ENCODE measurements at regions not wholly inside any gene's neighbourhood (a gene's known extent, or its start where the extent isn't known, plus 50 kb on each side); places are given as distances from the start of the nearest gene placed in this dataset.

DNA sequence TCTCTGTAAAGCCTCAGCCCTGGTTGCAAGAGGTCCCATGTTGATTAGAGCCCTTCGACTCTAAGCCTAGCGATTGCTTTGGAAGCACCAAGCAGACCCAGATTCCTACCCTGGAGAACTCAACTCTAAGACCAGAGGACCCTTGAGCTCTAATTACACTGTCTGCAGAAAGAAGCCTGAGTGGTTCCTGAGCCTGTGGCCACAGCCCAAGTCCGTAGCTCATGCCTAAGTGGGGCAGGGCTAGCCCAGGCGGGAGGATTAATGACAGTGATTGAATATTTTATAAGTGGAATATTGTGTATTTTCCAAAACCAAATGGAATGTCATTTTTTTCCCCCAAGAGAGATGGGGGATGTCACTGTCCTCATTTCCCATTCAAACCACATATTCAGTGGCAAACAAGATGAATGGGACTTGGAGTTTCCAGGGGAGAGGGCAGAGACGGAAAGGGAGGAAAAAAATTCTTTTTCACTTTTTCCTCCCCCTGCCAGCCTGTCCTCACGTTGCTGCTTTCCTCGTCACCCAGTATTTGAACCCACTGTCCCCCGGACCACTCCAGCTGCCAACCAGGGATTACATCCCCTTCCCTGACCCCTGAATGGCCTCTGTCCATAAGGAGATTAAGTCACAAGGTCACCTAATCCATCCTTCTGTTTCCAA lies 79.6 kb upstream of the CTTNBP2NL start:
- no peak for DNase-seq (ENCODE audit: insufficient read length, low spot score)
- no peak for FAIRE-seq
- TF ChIP-seq TAF1 (IDR thresholded peaks at IDR 0.05; ENCODE audit: low read depth, low read length) (no peak), PAX5 (IDR thresholded peaks at IDR 0.05; ENCODE audit: insufficient read depth, low read length, severe bottlenecking) (no peak), POLR2A (IDR thresholded peaks at IDR 0.05; ENCODE audit: low read depth, low read length) (no peak), POLR2AphosphoS5 (IDR thresholded peaks at IDR 0.05; ENCODE audit: low read depth, low read length) (no peak), POU2F2 (IDR thresholded peaks at IDR 0.05; ENCODE audit: low read depth, low read length) (no peak)

GRCh38 chr1:112317140-112317539 lies 78.9 kb upstream of the CTTNBP2NL start:
- TF ChIP-seq TAF1 (IDR thresholded peaks at IDR 0.05; ENCODE audit: low read depth, low read length): no peak
- no peak for TF ChIP-seq POLR2AphosphoS5 (IDR thresholded peaks at IDR 0.05; ENCODE audit: low read depth, low read length)
- TF ChIP-seq PAX5 (IDR thresholded peaks at IDR 0.05; ENCODE audit: insufficient read depth, low read length, severe bottlenecking): no peak
- no peak for TF ChIP-seq POLR2A (IDR thresholded peaks at IDR 0.05; ENCODE audit: low read depth, low read length)
- TF ChIP-seq SPI1 (IDR thresholded peaks at IDR 0.05; ENCODE audit: low read depth, low read length): no peak
- TF ChIP-seq POU2F2 (IDR thresholded peaks at IDR 0.05; ENCODE audit: low read depth, low read length): no peak
- no peak for FAIRE-seq
- no peak for DNase-seq (ENCODE audit: insufficient read length, low spot score)

GRCh38 chr1:112317611-112318062 lies 78.4 kb upstream of the CTTNBP2NL start:
- DNase-seq (ENCODE audit: insufficient read length, low spot score) (no peak), FAIRE-seq (no peak)
- TF ChIP-seq POLR2AphosphoS5 (IDR thresholded peaks at IDR 0.05; ENCODE audit: low read depth, low read length) (no peak), PAX5 (IDR thresholded peaks at IDR 0.05; ENCODE audit: insufficient read depth, low read length, severe bottlenecking) (no peak), POU2F2 (IDR thresholded peaks at IDR 0.05; ENCODE audit: low read depth, low read length) (no peak), TAF1 (IDR thresholded peaks at IDR 0.05; ENCODE audit: low read depth, low read length) (no peak), SPI1 (IDR thresholded peaks at IDR 0.05; ENCODE audit: low read depth, low read length) (no peak), POLR2A (IDR thresholded peaks at IDR 0.05; ENCODE audit: low read depth, low read length) (no peak)

- TF ChIP-seq POU2F2 (IDR thresholded peaks at IDR 0.05; ENCODE audit: low read depth, low read length): no peak
- TF ChIP-seq TAF1 (IDR thresholded peaks at IDR 0.05; ENCODE audit: low read depth, low read length): no peak
- no peak for TF ChIP-seq POLR2A (IDR thresholded peaks at IDR 0.05; ENCODE audit: low read depth, low read length)
- no peak for TF ChIP-seq SPI1 (IDR thresholded peaks at IDR 0.05; ENCODE audit: low read depth, low read length)
- TF ChIP-seq POLR2AphosphoS5 (IDR thresholded peaks at IDR 0.05; ENCODE audit: low read depth, low read length): no peak
- TF ChIP-seq PAX5 (IDR thresholded peaks at IDR 0.05; ENCODE audit: insufficient read depth, low read length, severe bottlenecking): no peak
- no peak for DNase-seq (ENCODE audit: insufficient read length, low spot score)
- FAIRE-seq: no peak
Observed at GRCh38 chr1:112318263-112318662, 77.8 kb upstream of the CTTNBP2NL start.

DNA sequence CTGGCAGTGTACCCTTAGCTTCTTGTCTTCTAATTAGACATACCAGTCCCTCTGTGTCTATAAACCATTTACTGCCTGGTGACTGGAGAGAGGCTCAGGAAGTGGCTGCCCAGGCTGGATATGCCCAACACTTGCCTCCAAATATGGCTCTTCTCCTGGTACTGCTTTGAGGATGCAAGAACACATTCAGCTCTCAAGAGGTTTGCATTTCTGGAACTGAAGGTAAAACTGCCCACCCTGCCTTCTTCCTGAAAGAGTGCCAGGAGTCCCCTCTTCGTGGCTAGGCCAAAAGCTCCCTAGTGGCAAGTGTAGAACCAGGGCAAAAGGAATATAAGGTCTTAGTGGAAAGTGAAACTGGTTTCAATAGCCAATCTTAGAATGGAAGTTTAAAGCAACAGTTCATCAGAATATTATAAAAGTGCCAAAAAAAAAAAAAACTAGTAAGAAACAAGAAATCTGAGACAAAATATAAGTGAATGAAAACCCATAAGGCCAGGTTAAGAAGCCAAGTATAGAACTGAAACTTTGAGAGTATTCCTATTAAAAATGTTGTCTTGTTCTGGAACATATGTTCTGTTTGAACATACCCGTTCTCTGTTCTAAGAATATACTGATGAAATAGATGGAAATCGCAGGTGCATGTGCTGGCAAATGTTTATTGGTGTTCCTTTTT lies 77.2 kb upstream of the CTTNBP2NL start:
- FAIRE-seq (no peak), DNase-seq (ENCODE audit: insufficient read length, low spot score) (no peak)
- TF ChIP-seq PAX5 (IDR thresholded peaks at IDR 0.05; ENCODE audit: insufficient read depth, low read length, severe bottlenecking) (no peak), POU2F2 (IDR thresholded peaks at IDR 0.05; ENCODE audit: low read depth, low read length) (no peak), POLR2AphosphoS5 (IDR thresholded peaks at IDR 0.05; ENCODE audit: low read depth, low read length) (no peak), TAF1 (IDR thresholded peaks at IDR 0.05; ENCODE audit: low read depth, low read length) (no peak), SPI1 (IDR thresholded peaks at IDR 0.05; ENCODE audit: low read depth, low read length) (no peak), POLR2A (IDR thresholded peaks at IDR 0.05; ENCODE audit: low read depth, low read length) (no peak)

DNA sequence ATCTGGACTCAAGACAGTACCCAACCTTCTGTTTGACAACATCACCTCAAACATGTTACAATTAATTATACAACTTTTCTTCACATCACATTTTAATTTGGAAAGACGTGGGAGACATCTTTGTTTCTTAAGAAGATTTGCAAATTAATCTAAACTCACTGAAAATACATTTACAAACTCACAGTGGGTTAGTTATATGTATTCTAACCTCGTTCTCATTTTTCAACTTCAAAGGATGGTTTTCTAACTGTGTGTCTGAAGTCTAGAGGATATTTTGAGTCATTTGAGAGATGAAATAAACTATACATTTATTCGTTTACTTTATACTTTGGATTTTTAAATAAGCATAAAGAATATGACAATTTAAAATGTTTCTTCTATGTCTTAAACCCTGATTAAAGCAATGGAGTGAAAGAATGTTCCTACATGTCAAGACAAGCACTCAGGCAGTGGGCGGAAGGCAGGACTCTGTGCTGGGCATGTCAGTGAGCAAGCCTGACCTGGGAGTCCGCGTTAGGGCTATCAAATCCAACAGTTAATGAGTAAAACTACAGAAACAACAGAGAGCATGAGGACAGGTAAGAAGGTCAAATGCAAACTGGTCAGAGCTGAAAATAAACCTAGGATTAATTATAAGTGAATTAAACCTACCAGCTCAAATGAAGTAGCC lies 76.5 kb upstream of the CTTNBP2NL start:
- no peak for FAIRE-seq
- TF ChIP-seq POU2F2 (IDR thresholded peaks at IDR 0.05; ENCODE audit: low read depth, low read length) (no peak), SPI1 (IDR thresholded peaks at IDR 0.05; ENCODE audit: low read depth, low read length) (no peak), POLR2A (IDR thresholded peaks at IDR 0.05; ENCODE audit: low read depth, low read length) (no peak), TAF1 (IDR thresholded peaks at IDR 0.05; ENCODE audit: low read depth, low read length) (no peak), PAX5 (IDR thresholded peaks at IDR 0.05; ENCODE audit: insufficient read depth, low read length, severe bottlenecking) (no peak), POLR2AphosphoS5 (IDR thresholded peaks at IDR 0.05; ENCODE audit: low read depth, low read length) (no peak)
- no peak for DNase-seq (ENCODE audit: insufficient read length, low spot score)

DNA sequence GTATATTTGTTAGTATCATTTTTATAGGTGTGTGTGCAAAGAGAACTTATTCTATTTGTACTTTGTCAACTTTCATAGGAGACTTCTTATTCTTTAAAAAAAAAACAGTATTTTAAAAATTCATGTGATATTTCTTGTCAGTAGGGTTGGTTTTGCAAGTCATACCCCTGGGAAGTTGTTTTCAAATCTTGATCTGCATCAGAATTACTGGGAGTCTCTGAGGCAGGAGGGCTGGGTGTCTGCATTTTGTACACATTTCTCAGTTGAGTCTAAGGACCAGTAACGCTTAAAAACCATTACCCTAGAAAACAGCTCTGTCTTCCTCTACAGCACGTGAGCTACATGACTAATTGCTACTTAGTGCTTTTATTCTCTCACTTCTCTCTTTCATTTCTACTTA lies 76.0 kb upstream of the CTTNBP2NL start:
- FAIRE-seq (no peak), DNase-seq (ENCODE audit: insufficient read length, low spot score) (no peak)
- TF ChIP-seq POLR2A (IDR thresholded peaks at IDR 0.05; ENCODE audit: low read depth, low read length) (no peak), POU2F2 (IDR thresholded peaks at IDR 0.05; ENCODE audit: low read depth, low read length) (no peak), TAF1 (IDR thresholded peaks at IDR 0.05; ENCODE audit: low read depth, low read length) (no peak)

- DNase-seq (ENCODE audit: insufficient read length, low spot score) (no peak), FAIRE-seq (no peak)
- no peak for TF ChIP-seq TAF1 (IDR thresholded peaks at IDR 0.05; ENCODE audit: low read depth, low read length)
- TF ChIP-seq SPI1 (IDR thresholded peaks at IDR 0.05; ENCODE audit: low read depth, low read length): no peak
- no peak for TF ChIP-seq PAX5 (IDR thresholded peaks at IDR 0.05; ENCODE audit: insufficient read depth, low read length, severe bottlenecking)
- no peak for TF ChIP-seq POLR2A (IDR thresholded peaks at IDR 0.05; ENCODE audit: low read depth, low read length)
- TF ChIP-seq POU2F2 (IDR thresholded peaks at IDR 0.05; ENCODE audit: low read depth, low read length): no peak
- TF ChIP-seq POLR2AphosphoS5 (IDR thresholded peaks at IDR 0.05; ENCODE audit: low read depth, low read length): no peak
Observed at GRCh38 chr1:112322018-112322417, 74.0 kb upstream of the CTTNBP2NL start.

- TF ChIP-seq POU2F2 (IDR thresholded peaks at IDR 0.05; ENCODE audit: low read depth, low read length) (no peak), TAF1 (IDR thresholded peaks at IDR 0.05; ENCODE audit: low read depth, low read length) (no peak), POLR2A (IDR thresholded peaks at IDR 0.05; ENCODE audit: low read depth, low read length) (no peak), POLR2AphosphoS5 (IDR thresholded peaks at IDR 0.05; ENCODE audit: low read depth, low read length) (no peak), PAX5 (IDR thresholded peaks at IDR 0.05; ENCODE audit: insufficient read depth, low read length, severe bottlenecking) (no peak), SPI1 (IDR thresholded peaks at IDR 0.05; ENCODE audit: low read depth, low read length) (no peak)
- FAIRE-seq (no peak), DNase-seq (ENCODE audit: insufficient read length, low spot score) (no peak)
Observed at GRCh38 chr1:112322983-112323678, 72.9 kb upstream of the CTTNBP2NL start.
